A549 (cell line): ENCODE measurements at regions not wholly inside any gene's neighbourhood (a gene's known extent, or its start where the extent isn't known, plus 50 kb on each side); places are given as distances from the start of the nearest gene placed in this dataset.

Experiments
- CTCF ChIP-seq: fragments of >200 bp; sonication (Bioruptor Twin); formaldehyde crosslinking; IDR thresholded peaks from 3 replicates; pipeline ENCODE4 v1.5.1; 2016
- ELK1 ChIP-seq: fragments of 150-350 bp; IDR thresholded peaks from 2 replicates; pipeline ENCODE4 v1.6.1; 2014; ENCODE audit warnings: low read depth, mild to moderate bottlenecking, low read length
- JUN ChIP-seq, 2 experiments: fragments of >200 bp; sonication (Bioruptor Twin); formaldehyde crosslinking; IDR thresholded peaks; 2 replicates in 1 of 2; 3 replicates in 1 of 2; pipeline ENCODE4 v1.6.1; 2016 to 2017
- NR3C1 ChIP-seq: fragments of >200 bp; sonication (Bioruptor Twin); formaldehyde crosslinking; IDR thresholded peaks from 3 replicates; pipeline ENCODE4 v1.6.1; 2017
- POLR2A ChIP-seq: IDR thresholded peaks from 2 replicates; pipeline ENCODE4 v1.6.1; 2012; ENCODE audit warnings: mild to moderate bottlenecking, low read length
- REST ChIP-seq: fragments of 200-600 bp; sonication (generic); IDR thresholded peaks from 2 replicates; pipeline ENCODE4 v1.6.1; 2016; ENCODE audit warnings: antibody characterized with exemption, mild to moderate bottlenecking, moderate library complexity

- TF ChIP-seq CTCF = no peak
- no peak for TF ChIP-seq JUN (IDR thresholded peaks at IDR 0.05)
- TF ChIP-seq ELK1 = no peak
- no peak for TF ChIP-seq NR3C1
- no peak for TF ChIP-seq POLR2A
- no peak; the same call in 1 of the 2 replicates for TF ChIP-seq REST
Measured at GRCh38 chr22:48578138-48579042, 1249.3 kb downstream of the BRD1 start.
